ENCODE measurements at regions not wholly inside any gene's neighbourhood (a gene's known extent, or its start where the extent isn't known, plus 50 kb on each side); places are given as distances from the start of the nearest gene placed in this dataset.

DNA sequence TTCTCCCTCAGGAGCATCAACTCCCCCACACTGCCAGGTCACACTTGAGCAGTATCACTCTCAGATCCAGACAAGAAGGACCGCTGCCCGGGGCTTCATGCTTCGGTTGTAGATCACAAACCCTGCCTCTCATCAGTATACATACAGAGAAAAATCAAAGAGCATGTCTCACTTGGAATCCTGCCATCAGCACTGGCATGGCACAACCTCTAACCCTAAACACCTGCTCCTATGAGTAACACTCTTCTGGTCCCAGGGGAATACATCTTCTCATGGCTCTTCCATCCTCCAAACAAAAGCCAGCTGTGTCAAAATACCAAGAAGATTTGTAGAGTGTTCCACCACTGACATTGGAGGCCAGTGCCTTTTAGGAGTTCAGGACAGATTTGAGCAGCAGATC is 84.8 kb upstream of the MIER3 start:
- H3K4me1 Mint-ChIP-seq, result peaks cover 10% of the 10 kb centered on the region
- no peaks in the 10 kb centered on the region for H3K36me3 Mint-ChIP-seq
- no peaks in the 10 kb centered on the region for H3K27me3 Mint-ChIP-seq (ENCODE audit: low read depth)
- DNase-seq (ENCODE audit: low spot score) (no peak), ATAC-seq (no peak)
- POLR2A ChIA-PET, result interaction anchor here (1.2 kb wide), 1 partner anchor 126 kb away, joined by 4 read pairs; no protein-coding TSS in a partner anchor
- TF ChIP-seq ZBTB21 (CRISPR knock-in tag; IDR thresholded peaks at IDR 0.05; ENCODE audit: borderline replicate concordance) (no peak), TCF7 (CRISPR knock-in tag; IDR thresholded peaks at IDR 0.05; ENCODE audit: low read depth) (no peak), ERG (CRISPR knock-in tag; IDR thresholded peaks at IDR 0.05) (no peak), USF2 (CRISPR knock-in tag; IDR thresholded peaks at IDR 0.05) (no peak), NR2C2 (CRISPR knock-in tag; IDR thresholded peaks at IDR 0.05) (no peak), NR3C1 (CRISPR knock-in tag; conservative IDR thresholded peaks at IDR 0.05; ENCODE audit: low read depth) (no peak), TP53 (CRISPR knock-in tag; IDR thresholded peaks at IDR 0.05) (no peak), ZNF317 (CRISPR knock-in tag; IDR thresholded peaks at IDR 0.05; ENCODE audit: borderline replicate concordance, low read depth) (no peak), NR1H2 (CRISPR knock-in tag; IDR thresholded peaks at IDR 0.05) (no peak), MYBL2 (CRISPR knock-in tag; IDR thresholded peaks at IDR 0.05) (no peak), RORB (CRISPR knock-in tag; IDR thresholded peaks at IDR 0.05) (no peak)
- TF ChIP-seq, protein P1, sequence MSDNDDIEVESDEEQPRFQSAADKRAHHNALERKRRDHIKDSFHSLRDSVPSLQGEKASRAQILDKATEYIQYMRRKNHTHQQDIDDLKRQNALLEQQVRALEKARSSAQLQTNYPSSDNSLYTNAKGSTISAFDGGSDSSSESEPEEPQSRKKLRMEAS (CRISPR knock-in tag; IDR thresholded peaks at IDR 0.05), result no peak
- TF ChIP-seq, protein P2, sequence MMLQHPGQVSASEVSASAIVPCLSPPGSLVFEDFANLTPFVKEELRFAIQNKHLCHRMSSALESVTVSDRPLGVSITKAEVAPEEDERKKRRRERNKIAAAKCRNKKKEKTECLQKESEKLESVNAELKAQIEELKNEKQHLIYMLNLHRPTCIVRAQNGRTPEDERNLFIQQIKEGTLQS (CRISPR knock-in tag; conservative IDR thresholded peaks at IDR 0.05), result no peak
- no peaks in the 10 kb centered on the region for H3K9me3 Mint-ChIP-seq
- no peak overlapping the region for H3K27ac Mint-ChIP-seq
- CTCF ChIA-PET, result interaction anchor here (1.0 to 1.8 kb wide), 6 partner anchors 24 to 137 kb away, joined by 3 to 8 read pairs (median 3); partner anchors contain the start of gene GPBP1
- no peak overlapping the region for H3K4me3 Mint-ChIP-seq

DNA sequence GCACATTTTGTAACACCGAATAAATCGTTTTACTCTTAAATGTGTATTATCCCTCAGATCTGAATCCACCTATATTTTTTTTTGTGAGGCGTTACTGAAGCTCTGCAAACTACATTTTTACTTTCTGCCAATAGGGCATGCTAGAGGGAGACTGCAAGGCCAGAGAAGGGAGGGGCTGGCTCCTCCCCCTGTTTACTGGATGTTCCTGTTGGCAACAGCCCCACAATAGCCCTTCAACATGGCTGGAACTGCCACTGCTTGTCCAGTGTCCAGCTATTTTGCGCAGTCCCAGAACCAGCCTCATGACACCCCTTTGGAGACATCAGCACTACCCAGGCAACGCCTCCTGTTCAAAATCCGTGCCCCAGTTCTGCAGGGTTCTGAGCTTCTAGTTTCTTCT is 85.4 kb upstream of the MIER3 start:
- peaks cover 10% of the 10 kb centered on the region for H3K4me1 Mint-ChIP-seq
- DNase-seq (ENCODE audit: low spot score) (peak; percentile 57), ATAC-seq (peak; percentile 98)
- no peaks in the 10 kb centered on the region for H3K36me3 Mint-ChIP-seq
- TF ChIP-seq, protein P3, sequence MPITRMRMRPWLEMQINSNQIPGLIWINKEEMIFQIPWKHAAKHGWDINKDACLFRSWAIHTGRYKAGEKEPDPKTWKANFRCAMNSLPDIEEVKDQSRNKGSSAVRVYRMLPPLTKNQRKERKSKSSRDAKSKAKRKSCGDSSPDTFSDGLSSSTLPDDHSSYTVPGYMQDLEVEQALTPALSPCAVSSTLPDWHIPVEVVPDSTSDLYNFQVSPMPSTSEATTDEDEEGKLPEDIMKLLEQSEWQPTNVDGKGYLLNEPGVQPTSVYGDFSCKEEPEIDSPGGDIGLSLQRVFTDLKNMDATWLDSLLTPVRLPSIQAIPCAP (CRISPR knock-in tag; IDR thresholded peaks at IDR 0.05), result no peak
- TF ChIP-seq USF2 (CRISPR knock-in tag; IDR thresholded peaks at IDR 0.05) (no peak), KAT7 (CRISPR knock-in tag; IDR thresholded peaks at IDR 0.05; ENCODE audit: borderline replicate concordance) (no peak), CREM (CRISPR knock-in tag; IDR thresholded peaks at IDR 0.05) (no peak), ATF1 (CRISPR knock-in tag; IDR thresholded peaks at IDR 0.05) (no peak)
- POLR2A ChIA-PET, result interaction anchor here (1.2 kb wide), 1 partner anchor 127 kb away, joined by 4 read pairs; no protein-coding TSS in a partner anchor
- H3K27ac Mint-ChIP-seq, result no peak overlapping the region
- no peaks in the 10 kb centered on the region for H3K27me3 Mint-ChIP-seq (ENCODE audit: low read depth)
- no peak overlapping the region for H3K4me3 Mint-ChIP-seq
- no peaks in the 10 kb centered on the region for H3K9me3 Mint-ChIP-seq
- CTCF ChIA-PET, result interaction anchor here (0.6 to 1.8 kb wide), 7 partner anchors 25 to 986 kb away, joined by 3 to 8 read pairs (median 3); partner anchors contain the start of gene GPBP1

- DNase-seq (ENCODE audit: low spot score) (no peak), ATAC-seq (no peak)
- H3K9me3 Mint-ChIP-seq, result no peaks in the 10 kb centered on the region
- H3K4me1 Mint-ChIP-seq, result 0 out of 2 replicates have a peak, but pooled peaks cover 2% of the 10 kb centered on the region
- ChIA-PET POLR2A (interaction anchor here (0.7 kb wide), 1 partner anchor 283 kb away, joined by 4 read pairs; no protein-coding TSS in a partner anchor), CTCF (interaction anchor here (0.6 to 1.4 kb wide), 3 partner anchors 54 to 104 kb away, joined by 4 to 7 read pairs (median 4); no protein-coding TSS in a partner anchor)
- H3K27me3 Mint-ChIP-seq (ENCODE audit: low read depth), result no peaks in the 10 kb centered on the region
- no peak overlapping the region for H3K4me3 Mint-ChIP-seq
- no peaks in the 10 kb centered on the region for H3K36me3 Mint-ChIP-seq
- H3K27ac Mint-ChIP-seq, result no peak overlapping the region
- TF ChIP-seq, protein P4, sequence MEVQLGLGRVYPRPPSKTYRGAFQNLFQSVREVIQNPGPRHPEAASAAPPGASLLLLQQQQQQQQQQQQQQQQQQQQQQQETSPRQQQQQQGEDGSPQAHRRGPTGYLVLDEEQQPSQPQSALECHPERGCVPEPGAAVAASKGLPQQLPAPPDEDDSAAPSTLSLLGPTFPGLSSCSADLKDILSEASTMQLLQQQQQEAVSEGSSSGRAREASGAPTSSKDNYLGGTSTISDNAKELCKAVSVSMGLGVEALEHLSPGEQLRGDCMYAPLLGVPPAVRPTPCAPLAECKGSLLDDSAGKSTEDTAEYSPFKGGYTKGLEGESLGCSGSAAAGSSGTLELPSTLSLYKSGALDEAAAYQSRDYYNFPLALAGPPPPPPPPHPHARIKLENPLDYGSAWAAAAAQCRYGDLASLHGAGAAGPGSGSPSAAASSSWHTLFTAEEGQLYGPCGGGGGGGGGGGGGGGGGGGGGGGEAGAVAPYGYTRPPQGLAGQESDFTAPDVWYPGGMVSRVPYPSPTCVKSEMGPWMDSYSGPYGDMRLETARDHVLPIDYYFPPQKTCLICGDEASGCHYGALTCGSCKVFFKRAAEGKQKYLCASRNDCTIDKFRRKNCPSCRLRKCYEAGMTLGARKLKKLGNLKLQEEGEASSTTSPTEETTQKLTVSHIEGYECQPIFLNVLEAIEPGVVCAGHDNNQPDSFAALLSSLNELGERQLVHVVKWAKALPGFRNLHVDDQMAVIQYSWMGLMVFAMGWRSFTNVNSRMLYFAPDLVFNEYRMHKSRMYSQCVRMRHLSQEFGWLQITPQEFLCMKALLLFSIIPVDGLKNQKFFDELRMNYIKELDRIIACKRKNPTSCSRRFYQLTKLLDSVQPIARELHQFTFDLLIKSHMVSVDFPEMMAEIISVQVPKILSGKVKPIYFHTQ (CRISPR knock-in tag; IDR thresholded peaks at IDR 0.05), result no peak
- TF ChIP-seq TEAD4 (CRISPR knock-in tag; IDR thresholded peaks at IDR 0.05) (no peak), AFF4 (CRISPR knock-in tag; IDR thresholded peaks at IDR 0.05; ENCODE audit: borderline replicate concordance) (no peak), ZNF423 (CRISPR knock-in tag; IDR thresholded peaks at IDR 0.05) (no peak), TCF7 (CRISPR knock-in tag; IDR thresholded peaks at IDR 0.05; ENCODE audit: low read depth) (no peak)
Observed at GRCh38 chr5:57041570-57041969, 89.6 kb upstream of the MIER3 start.

All from WTC11 (cell line).